ENCODE measurements at regions not wholly inside any gene's neighbourhood (a gene's known extent, or its start where the extent isn't known, plus 50 kb on each side); places are given as distances from the start of the nearest gene placed in this dataset.

GRCh38 chr2:18740474-18740881 lies 151.1 kb upstream of the NT5C1B start:
- Mint-ChIP-seq H3K27me3 (peaks cover 4% of the 10 kb centered on the region), H3K27ac (no peak overlapping the region), H3K9me3 (no peaks in the 10 kb centered on the region), H3K4me3 (no peak overlapping the region), H3K36me3 (no peaks in the 10 kb centered on the region), H3K4me1 (no peaks in the 10 kb centered on the region)
- no peak for DNase-seq
- CTCF ChIA-PET, result no interaction called here

DNA sequence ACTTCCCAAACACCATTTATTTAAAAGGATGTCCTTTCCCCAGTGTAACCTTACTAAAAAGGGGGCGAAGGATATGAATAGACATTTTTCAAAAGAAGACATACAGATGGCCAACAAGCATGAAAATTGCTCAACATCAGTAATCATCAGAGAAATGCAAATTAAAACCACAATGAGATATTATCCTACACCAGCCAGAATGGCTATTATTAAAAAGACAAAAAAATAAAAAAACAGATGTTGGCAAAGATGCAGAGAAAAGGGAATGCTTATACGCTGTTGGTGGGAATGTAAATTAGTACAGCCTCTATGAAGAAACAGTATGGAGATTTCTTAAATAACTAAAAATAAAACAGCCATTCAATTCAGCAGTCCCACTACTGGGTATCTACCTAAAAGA lies 142.3 kb upstream of the NT5C1B start:
- Mint-ChIP-seq H3K9me3 (no peaks in the 10 kb centered on the region), H3K27me3 (no peaks in the 10 kb centered on the region), H3K27ac (no peak overlapping the region), H3K4me1 (no peaks in the 10 kb centered on the region), H3K36me3 (no peaks in the 10 kb centered on the region), H3K4me3 (no peak overlapping the region)
- CTCF ChIA-PET, result no interaction called here
- no peak for DNase-seq

- Mint-ChIP-seq H3K27me3 (no peaks in the 10 kb centered on the region), H3K9me3 (no peaks in the 10 kb centered on the region), H3K36me3 (no peaks in the 10 kb centered on the region), H3K4me1 (no peaks in the 10 kb centered on the region), H3K27ac (no peak overlapping the region), H3K4me3 (no peak overlapping the region)
- no peak for DNase-seq
- CTCF ChIA-PET, result no interaction called here
These were observed 135.2 kb upstream of the NT5C1B start for GRCh38 chr2:18724371-18725145.

DNA sequence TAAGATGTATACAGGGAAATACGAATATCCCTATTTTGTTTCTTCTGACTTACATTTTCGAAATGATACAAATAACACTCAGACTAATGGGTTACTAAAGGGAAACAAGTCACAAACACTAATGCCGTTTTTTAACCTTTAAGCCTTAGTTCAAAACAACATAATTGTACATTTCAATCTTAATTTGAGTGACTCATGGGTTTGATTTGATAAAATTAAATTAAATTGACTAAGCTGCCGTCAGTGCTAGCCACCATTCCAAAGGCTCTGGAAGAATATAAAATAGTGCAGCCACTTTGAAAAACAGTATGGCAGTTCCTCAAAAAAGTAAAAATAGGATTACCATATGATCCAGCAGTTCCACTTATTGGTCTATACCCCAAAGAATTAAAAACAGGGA lies 133.8 kb upstream of the NT5C1B start:
- CTCF ChIA-PET, result no interaction called here
- Mint-ChIP-seq H3K9me3 (no peaks in the 10 kb centered on the region), H3K4me3 (no peak overlapping the region), H3K36me3 (no peaks in the 10 kb centered on the region), H3K27me3 (no peaks in the 10 kb centered on the region), H3K27ac (no peak overlapping the region), H3K4me1 (no peaks in the 10 kb centered on the region)
- DNase-seq, result no peak

DNA sequence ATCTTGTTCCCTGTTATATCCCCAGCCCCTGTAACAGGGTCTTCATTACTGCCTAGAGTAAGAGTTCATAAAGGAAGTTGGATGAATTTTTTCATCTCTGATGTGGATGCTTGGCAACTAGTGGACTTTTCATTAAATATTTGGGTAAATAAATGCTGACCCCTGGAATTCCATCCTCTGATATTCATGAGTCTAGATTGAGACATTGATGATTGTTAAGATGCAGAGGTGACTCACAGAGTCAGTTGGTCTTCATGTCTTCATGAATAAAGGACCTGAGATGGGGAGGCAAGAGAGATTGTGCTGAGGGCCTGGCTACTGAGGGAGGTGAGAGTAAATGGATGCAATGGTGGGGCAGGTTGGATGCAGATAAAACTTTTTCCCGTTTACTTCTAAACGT lies 132.7 kb upstream of the NT5C1B start:
- no peaks in the 10 kb centered on the region for H3K4me1 Mint-ChIP-seq
- H3K27ac Mint-ChIP-seq, result no peak overlapping the region
- H3K27me3 Mint-ChIP-seq, result no peaks in the 10 kb centered on the region
- H3K4me3 Mint-ChIP-seq, result no peak overlapping the region
- H3K36me3 Mint-ChIP-seq, result no peaks in the 10 kb centered on the region
- CTCF ChIA-PET, result no interaction called here
- no peak for DNase-seq
- H3K9me3 Mint-ChIP-seq, result no peaks in the 10 kb centered on the region

GRCh38 chr2:18721038-18721922 lies 131.9 kb upstream of the NT5C1B start:
- no peaks in the 10 kb centered on the region for H3K27me3 Mint-ChIP-seq
- no peak overlapping the region for H3K27ac Mint-ChIP-seq
- H3K36me3 Mint-ChIP-seq, result no peaks in the 10 kb centered on the region
- no peak overlapping the region for H3K4me3 Mint-ChIP-seq
- no peaks in the 10 kb centered on the region for H3K4me1 Mint-ChIP-seq
- no peak for DNase-seq
- CTCF ChIA-PET, result interaction anchor here (0.5 kb wide), 1 partner anchor 135 kb away, joined by 3 read pairs; no protein-coding TSS in a partner anchor
- no peaks in the 10 kb centered on the region for H3K9me3 Mint-ChIP-seq

GRCh38 chr2:18719978-18720775 lies 130.8 kb upstream of the NT5C1B start:
- CTCF ChIA-PET, result no interaction called here
- H3K4me1 Mint-ChIP-seq, result no peaks in the 10 kb centered on the region
- H3K4me3 Mint-ChIP-seq, result no peak overlapping the region
- DNase-seq, result no peak
- no peaks in the 10 kb centered on the region for H3K27me3 Mint-ChIP-seq
- H3K9me3 Mint-ChIP-seq, result peaks cover 3% of the 10 kb centered on the region
- H3K27ac Mint-ChIP-seq, result no peak overlapping the region
- no peaks in the 10 kb centered on the region for H3K36me3 Mint-ChIP-seq

DNA sequence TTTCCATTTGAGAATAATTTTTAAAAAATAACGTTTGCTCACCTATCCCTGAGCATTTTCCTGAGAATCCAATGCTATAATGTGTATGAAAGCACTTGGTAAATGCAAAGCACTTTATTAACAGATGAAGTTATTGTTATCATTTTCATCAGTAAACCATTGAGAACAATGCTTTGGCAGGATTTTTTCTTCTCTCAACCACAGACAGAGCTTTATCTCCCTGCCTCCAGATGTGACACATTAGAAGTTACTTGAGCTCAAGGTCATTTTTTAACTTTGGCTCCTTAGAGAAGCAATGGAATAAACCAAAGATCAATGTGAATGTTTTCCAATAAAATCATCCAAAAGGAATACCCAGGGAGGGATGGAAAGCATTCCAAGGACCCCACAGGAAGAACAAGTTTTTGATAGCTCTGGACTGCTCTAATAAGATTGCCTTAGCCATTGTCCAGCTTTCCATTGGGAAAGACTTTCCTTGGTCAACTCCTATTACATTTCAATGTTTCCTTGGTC lies 118.9 kb upstream of the NT5C1B start:
- H3K36me3 Mint-ChIP-seq, result no peaks in the 10 kb centered on the region
- peaks cover 2% of the 10 kb centered on the region for H3K9me3 Mint-ChIP-seq
- no peak overlapping the region for H3K27ac Mint-ChIP-seq
- no peaks in the 10 kb centered on the region for H3K4me1 Mint-ChIP-seq
- H3K4me3 Mint-ChIP-seq, result no peak overlapping the region
- no peaks in the 10 kb centered on the region for H3K27me3 Mint-ChIP-seq
- CTCF ChIA-PET, result no interaction called here
- no peak for DNase-seq

GRCh38 chr2:18706001-18706400 lies 116.6 kb upstream of the NT5C1B start:
- CTCF ChIA-PET, result no interaction called here
- H3K4me1 Mint-ChIP-seq, result no peaks in the 10 kb centered on the region
- H3K36me3 Mint-ChIP-seq, result no peaks in the 10 kb centered on the region

DNA sequence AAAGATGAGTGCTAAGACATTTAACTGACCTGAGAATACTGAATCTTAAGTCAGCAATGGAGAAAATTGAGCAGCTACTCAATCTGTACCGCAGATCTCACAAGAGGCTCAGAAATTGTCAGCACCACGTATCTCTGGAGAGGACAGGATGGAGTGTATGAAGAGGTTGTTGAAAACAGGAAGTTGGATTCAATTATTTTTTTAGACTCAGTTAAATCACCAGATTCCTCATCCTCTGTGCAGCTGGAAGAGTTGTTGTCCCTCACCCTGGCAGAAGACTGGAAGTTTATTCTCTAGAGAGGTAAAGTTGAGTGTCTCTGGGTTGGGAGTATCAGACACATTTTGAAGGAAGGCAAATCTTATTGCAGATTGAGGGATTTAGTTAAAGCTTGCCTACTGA lies 114.9 kb upstream of the NT5C1B start:
- H3K36me3 Mint-ChIP-seq, result no peaks in the 10 kb centered on the region
- no peak for DNase-seq
- H3K4me1 Mint-ChIP-seq, result no peaks in the 10 kb centered on the region
- no peaks in the 10 kb centered on the region for H3K9me3 Mint-ChIP-seq
- no peaks in the 10 kb centered on the region for H3K27me3 Mint-ChIP-seq
- no peak overlapping the region for H3K27ac Mint-ChIP-seq
- H3K4me3 Mint-ChIP-seq, result no peak overlapping the region
- CTCF ChIA-PET, result no interaction called here

More at GRCh38 chr2:18706001-18706400, 116.6 kb upstream of the NT5C1B start:
- H3K27me3 Mint-ChIP-seq, result no peaks in the 10 kb centered on the region
- DNase-seq, result no peak
- H3K27ac Mint-ChIP-seq, result no peak overlapping the region
- H3K4me3 Mint-ChIP-seq, result no peak overlapping the region
- H3K9me3 Mint-ChIP-seq, result no peaks in the 10 kb centered on the region

- Mint-ChIP-seq H3K9me3 (no peaks in the 10 kb centered on the region), H3K27me3 (no peaks in the 10 kb centered on the region), H3K36me3 (no peaks in the 10 kb centered on the region), H3K4me3 (no peak overlapping the region), H3K27ac (no peak overlapping the region), H3K4me1 (no peaks in the 10 kb centered on the region)
- CTCF ChIA-PET, result no interaction called here
- no peak for DNase-seq
These were observed 114.2 kb upstream of the NT5C1B start for GRCh38 chr2:18703555-18703954.

GRCh38 chr2:18701981-18702380 lies 112.6 kb upstream of the NT5C1B start:
- CTCF ChIA-PET, result no interaction called here
- no peaks in the 10 kb centered on the region for H3K4me1 Mint-ChIP-seq
- H3K9me3 Mint-ChIP-seq, result no peaks in the 10 kb centered on the region
- DNase-seq, result no peak
- no peak overlapping the region for H3K4me3 Mint-ChIP-seq
- H3K36me3 Mint-ChIP-seq, result no peaks in the 10 kb centered on the region
- H3K27me3 Mint-ChIP-seq, result no peaks in the 10 kb centered on the region
- H3K27ac Mint-ChIP-seq, result no peak overlapping the region

DNA sequence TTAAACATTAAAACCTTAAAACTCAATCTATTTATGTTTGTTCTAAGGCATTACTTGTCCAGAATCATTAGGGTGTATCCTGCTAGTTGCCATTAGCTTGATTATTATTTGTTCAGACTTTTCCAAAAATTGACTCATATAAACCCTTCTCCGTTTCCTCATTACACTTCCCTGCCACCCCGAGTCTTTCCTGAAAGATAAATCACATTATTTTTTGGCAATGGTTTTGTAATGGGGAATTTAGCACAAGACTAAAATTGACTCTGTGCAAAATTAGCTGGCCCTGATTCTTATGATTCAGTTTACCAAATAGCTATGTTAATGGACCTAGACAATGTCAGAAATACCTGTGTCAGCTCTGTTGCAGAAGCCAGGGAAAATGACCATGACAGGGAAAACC lies 112.2 kb upstream of the NT5C1B start:
- Mint-ChIP-seq H3K4me3 (no peak overlapping the region), H3K36me3 (no peaks in the 10 kb centered on the region), H3K27ac (no peak overlapping the region), H3K4me1 (no peaks in the 10 kb centered on the region), H3K9me3 (no peaks in the 10 kb centered on the region), H3K27me3 (no peaks in the 10 kb centered on the region)
- no peak for DNase-seq
- CTCF ChIA-PET, result no interaction called here

GRCh38 chr2:18690342-18690741 lies 101.0 kb upstream of the NT5C1B start:
- Mint-ChIP-seq H3K36me3 (no peaks in the 10 kb centered on the region), H3K4me3 (no peak overlapping the region), H3K9me3 (peaks cover 3% of the 10 kb centered on the region), H3K27me3 (no peaks in the 10 kb centered on the region), H3K4me1 (no peaks in the 10 kb centered on the region), H3K27ac (no peak overlapping the region)
- CTCF ChIA-PET, result no interaction called here
- no peak for DNase-seq
